ENCODE measurements at regions not wholly inside any gene's neighbourhood (a gene's known extent, or its start where the extent isn't known, plus 50 kb on each side); places are given as distances from the start of the nearest gene placed in this dataset.

DNA sequence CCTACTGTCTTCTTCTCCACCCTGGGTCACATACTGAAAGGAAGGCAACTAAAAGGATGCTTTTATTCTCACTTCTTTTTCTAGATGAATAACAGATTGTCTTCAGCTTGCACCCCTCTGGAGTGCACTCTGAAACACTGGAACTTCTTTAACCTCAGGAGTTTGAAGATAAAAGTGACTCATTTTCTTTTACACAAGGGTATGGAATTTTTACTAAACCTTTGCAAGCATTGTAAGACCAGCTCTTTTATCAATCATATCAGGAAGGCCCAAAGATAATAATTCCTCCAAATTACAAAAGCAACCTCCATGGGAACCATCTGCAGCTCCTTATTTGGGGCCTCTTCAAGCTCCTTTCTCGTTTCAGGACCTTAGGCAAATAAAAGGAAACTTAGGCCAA, 193.5 kb upstream of the KIF2B start (continued):
- TF ChIP-seq, protein P1, sequence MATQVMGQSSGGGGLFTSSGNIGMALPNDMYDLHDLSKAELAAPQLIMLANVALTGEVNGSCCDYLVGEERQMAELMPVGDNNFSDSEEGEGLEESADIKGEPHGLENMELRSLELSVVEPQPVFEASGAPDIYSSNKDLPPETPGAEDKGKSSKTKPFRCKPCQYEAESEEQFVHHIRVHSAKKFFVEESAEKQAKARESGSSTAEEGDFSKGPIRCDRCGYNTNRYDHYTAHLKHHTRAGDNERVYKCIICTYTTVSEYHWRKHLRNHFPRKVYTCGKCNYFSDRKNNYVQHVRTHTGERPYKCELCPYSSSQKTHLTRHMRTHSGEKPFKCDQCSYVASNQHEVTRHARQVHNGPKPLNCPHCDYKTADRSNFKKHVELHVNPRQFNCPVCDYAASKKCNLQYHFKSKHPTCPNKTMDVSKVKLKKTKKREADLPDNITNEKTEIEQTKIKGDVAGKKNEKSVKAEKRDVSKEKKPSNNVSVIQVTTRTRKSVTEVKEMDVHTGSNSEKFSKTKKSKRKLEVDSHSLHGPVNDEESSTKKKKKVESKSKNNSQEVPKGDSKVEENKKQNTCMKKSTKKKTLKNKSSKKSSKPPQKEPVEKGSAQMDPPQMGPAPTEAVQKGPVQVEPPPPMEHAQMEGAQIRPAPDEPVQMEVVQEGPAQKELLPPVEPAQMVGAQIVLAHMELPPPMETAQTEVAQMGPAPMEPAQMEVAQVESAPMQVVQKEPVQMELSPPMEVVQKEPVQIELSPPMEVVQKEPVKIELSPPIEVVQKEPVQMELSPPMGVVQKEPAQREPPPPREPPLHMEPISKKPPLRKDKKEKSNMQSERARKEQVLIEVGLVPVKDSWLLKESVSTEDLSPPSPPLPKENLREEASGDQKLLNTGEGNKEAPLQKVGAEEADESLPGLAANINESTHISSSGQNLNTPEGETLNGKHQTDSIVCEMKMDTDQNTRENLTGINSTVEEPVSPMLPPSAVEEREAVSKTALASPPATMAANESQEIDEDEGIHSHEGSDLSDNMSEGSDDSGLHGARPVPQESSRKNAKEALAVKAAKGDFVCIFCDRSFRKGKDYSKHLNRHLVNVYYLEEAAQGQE (IDR thresholded peaks at IDR 0.05; ENCODE audit: unreplicated experiment): no peak
- TF ChIP-seq EZH2phosphoT487 (IDR thresholded peaks at IDR 0.05; ENCODE audit: unreplicated experiment) (no peak), CREB1 (CRISPR knock-in tag; IDR thresholded peaks at IDR 0.05; ENCODE audit: low read depth) (no peak)

DNA sequence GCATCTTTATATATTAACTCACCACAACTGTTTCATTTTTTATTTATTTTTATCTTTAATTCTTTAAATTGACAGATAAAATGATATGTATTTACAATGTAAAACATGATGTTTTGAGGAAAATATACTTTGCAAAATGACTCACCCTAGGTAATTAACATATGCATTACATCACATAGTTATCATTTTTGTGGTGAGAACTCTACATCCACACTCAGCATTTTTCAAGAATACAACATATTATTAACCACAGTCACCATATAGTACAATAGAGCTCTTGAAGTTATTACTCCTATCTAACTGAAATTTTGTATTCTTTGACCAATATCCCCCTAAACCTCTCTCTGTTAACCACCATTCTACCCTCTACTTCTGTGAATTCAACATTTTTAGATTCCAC, 194.7 kb upstream of the KIF2B start:
- peaks cover 10% of the 10 kb centered on the region; the same call in 2 of the 3 replicates for H3K36me3 Mint-ChIP-seq (ENCODE audit: low read depth)
- H3K27me3 Mint-ChIP-seq (ENCODE audit: insufficient read depth, low read depth, poor library complexity): no peaks in the 10 kb centered on the region
- Histone ChIP-seq H3K4me1 (ENCODE audit: insufficient read depth) (peaks cover 48% of the 10 kb centered on the region), H3K4me2 (no peak overlapping the region), H3F3A (replicated peaks; ENCODE audit: low read depth) (no peaks in the 10 kb centered on the region), H3K79me2 (replicated peaks; ENCODE audit: insufficient read depth) (no peaks in the 10 kb centered on the region), H3K27ac (ENCODE audit: low read depth) (no peak overlapping the region), H3K36me3 (ENCODE audit: insufficient read depth) (no peaks in the 10 kb centered on the region), H2AFZ (no peak overlapping the region), H3K9me2 (ENCODE audit: insufficient read depth) (no peaks in the 10 kb centered on the region), H3K4me3 (no peak overlapping the region), H3K27me3 (ENCODE audit: insufficient read depth) (no peaks in the 10 kb centered on the region), H4K20me1 (replicated peaks; ENCODE audit: insufficient read depth) (no peaks in the 10 kb centered on the region)
- ATAC-seq (no peak), DNase-seq (ENCODE audit: low spot score) (no peak)
- H3K4me3 Mint-ChIP-seq: no peak overlapping the region
- H3K9me3 Mint-ChIP-seq: no peaks in the 10 kb centered on the region
- H3K4me1 Mint-ChIP-seq: peaks cover 39% of the 10 kb centered on the region
- TF ChIP-seq, protein P2, sequence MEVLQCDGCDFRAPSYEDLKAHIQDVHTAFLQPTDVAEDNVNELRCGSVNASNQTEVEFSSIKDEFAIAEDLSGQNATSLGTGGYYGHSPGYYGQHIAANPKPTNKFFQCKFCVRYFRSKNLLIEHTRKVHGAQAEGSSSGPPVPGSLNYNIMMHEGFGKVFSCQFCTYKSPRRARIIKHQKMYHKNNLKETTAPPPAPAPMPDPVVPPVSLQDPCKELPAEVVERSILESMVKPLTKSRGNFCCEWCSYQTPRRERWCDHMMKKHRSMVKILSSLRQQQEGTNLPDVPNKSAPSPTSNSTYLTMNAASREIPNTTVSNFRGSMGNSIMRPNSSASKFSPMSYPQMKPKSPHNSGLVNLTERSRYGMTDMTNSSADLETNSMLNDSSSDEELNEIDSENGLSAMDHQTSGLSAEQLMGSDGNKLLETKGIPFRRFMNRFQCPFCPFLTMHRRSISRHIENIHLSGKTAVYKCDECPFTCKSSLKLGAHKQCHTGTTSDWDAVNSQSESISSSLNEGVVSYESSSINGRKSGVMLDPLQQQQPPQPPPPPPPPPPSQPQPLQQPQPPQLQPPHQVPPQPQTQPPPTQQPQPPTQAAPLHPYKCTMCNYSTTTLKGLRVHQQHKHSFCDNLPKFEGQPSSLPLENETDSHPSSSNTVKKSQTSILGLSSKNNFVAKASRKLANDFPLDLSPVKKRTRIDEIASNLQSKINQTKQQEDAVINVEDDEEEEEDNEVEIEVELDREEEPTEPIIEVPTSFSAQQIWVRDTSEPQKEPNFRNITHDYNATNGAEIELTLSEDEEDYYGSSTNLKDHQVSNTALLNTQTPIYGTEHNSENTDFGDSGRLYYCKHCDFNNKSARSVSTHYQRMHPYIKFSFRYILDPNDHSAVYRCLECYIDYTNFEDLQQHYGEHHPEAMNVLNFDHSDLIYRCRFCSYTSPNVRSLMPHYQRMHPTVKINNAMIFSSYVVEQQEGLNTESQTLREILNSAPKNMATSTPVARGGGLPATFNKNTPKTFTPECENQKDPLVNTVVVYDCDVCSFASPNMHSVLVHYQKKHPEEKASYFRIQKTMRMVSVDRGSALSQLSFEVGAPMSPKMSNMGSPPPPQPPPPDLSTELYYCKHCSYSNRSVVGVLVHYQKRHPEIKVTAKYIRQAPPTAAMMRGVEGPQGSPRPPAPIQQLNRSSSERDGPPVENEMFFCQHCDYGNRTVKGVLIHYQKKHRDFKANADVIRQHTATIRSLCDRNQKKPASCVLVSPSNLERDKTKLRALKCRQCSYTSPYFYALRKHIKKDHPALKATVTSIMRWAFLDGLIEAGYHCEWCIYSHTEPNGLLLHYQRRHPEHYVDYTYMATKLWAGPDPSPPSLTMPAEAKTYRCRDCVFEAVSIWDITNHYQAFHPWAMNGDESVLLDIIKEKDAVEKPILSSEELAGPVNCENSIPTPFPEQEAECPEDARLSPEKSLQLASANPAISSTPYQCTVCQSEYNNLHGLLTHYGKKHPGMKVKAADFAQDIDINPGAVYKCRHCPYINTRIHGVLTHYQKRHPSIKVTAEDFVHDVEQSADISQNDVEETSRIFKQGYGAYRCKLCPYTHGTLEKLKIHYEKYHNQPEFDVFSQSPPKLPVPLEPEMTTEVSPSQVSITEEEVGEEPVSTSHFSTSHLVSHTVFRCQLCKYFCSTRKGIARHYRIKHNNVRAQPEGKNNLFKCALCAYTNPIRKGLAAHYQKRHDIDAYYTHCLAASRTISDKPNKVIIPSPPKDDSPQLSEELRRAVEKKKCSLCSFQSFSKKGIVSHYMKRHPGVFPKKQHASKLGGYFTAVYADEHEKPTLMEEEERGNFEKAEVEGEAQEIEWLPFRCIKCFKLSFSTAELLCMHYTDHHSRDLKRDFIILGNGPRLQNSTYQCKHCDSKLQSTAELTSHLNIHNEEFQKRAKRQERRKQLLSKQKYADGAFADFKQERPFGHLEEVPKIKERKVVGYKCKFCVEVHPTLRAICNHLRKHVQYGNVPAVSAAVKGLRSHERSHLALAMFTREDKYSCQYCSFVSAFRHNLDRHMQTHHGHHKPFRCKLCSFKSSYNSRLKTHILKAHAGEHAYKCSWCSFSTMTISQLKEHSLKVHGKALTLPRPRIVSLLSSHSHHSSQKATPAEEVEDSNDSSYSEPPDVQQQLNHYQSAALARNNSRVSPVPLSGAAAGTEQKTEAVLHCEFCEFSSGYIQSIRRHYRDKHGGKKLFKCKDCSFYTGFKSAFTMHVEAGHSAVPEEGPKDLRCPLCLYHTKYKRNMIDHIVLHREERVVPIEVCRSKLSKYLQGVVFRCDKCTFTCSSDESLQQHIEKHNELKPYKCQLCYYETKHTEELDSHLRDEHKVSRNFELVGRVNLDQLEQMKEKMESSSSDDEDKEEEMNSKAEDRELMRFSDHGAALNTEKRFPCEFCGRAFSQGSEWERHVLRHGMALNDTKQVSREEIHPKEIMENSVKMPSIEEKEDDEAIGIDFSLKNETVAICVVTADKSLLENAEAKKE (CRISPR knock-in tag; IDR thresholded peaks at IDR 0.05): no peak
- no peak for TF ChIP-seq POLR2AphosphoS5 (IDR thresholded peaks at IDR 0.05; ENCODE audit: low read depth)
- TF ChIP-seq, protein P3, sequence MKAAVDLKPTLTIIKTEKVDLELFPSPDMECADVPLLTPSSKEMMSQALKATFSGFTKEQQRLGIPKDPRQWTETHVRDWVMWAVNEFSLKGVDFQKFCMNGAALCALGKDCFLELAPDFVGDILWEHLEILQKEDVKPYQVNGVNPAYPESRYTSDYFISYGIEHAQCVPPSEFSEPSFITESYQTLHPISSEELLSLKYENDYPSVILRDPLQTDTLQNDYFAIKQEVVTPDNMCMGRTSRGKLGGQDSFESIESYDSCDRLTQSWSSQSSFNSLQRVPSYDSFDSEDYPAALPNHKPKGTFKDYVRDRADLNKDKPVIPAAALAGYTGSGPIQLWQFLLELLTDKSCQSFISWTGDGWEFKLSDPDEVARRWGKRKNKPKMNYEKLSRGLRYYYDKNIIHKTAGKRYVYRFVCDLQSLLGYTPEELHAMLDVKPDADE (IDR thresholded peaks at IDR 0.05): no peak
- TF ChIP-seq ZNF114 (CRISPR knock-in tag; IDR thresholded peaks at IDR 0.05): no peak
- TF ChIP-seq CREB1 (CRISPR knock-in tag; IDR thresholded peaks at IDR 0.05; ENCODE audit: low read depth): no peak
- TF ChIP-seq STAT1 (IDR thresholded peaks at IDR 0.05; ENCODE audit: unreplicated experiment): no peak
- TF ChIP-seq, protein P1 (IDR thresholded peaks at IDR 0.05; ENCODE audit: unreplicated experiment): no peak
- no peak for TF ChIP-seq ZNF331 (CRISPR knock-in tag; IDR thresholded peaks at IDR 0.05; ENCODE audit: low read depth)
- H3K27ac Mint-ChIP-seq: no peak overlapping the region

Measured in GM23338 (cell line).